Activated CD8-positive, alpha-beta memory T cell treated with anti-CD3 and anti-CD28 coated beads, Interleukin-2, amount 50 U/mL, for 4 hours (primary cell): ENCODE measurements at regions not wholly inside any gene's neighbourhood (a gene's known extent, or its start where the extent isn't known, plus 50 kb on each side); places are given as distances from the start of the nearest gene placed in this dataset.
"Not testable (repeated sequence)": the region's sequence is repeated elsewhere in the genome, so short reads cannot be mapped to it uniquely, and the experiment has no call there.

ENCODE experiments used
- DNase-seq: peaks from one replicate; pipeline ENCODE4 v3.0.0-alpha.2; 2020

GRCh38 chr9:108803428-108804065 is 52.2 kb downstream of the ACTL7B start:
- DNase-seq, result no peak

- DNase-seq, result no peak
These were observed 52.8 kb downstream of the ACTL7B start for GRCh38 chr9:108802967-108803366.

GRCh38 chr9:108801949-108802348 is 53.8 kb downstream of the ACTL7B start:
- DNase-seq, result no peak

- no peak for DNase-seq
These were observed 55.1 kb downstream of the ACTL7B start for GRCh38 chr9:108800632-108801099.

GRCh38 chr9:108793573-108793972 is 62.2 kb downstream of the ACTL7B start:
- no peak for DNase-seq

GRCh38 chr9:108789742-108790141 is 66.0 kb downstream of the ACTL7B start:
- no peak for DNase-seq

- DNase-seq, result no peak
These were observed 68.1 kb downstream of the ACTL7B start for GRCh38 chr9:108787690-108788048.

- DNase-seq, result no peak
These were observed 68.7 kb downstream of the ACTL7B start for GRCh38 chr9:108786901-108787689.

- DNase-seq, result no peak
These were observed 69.5 kb downstream of the ACTL7B start for GRCh38 chr9:108786322-108786721.

- DNase-seq, result no peak
These were observed 70.8 kb downstream of the ACTL7B start for GRCh38 chr9:108784998-108785397.

GRCh38 chr9:108783731-108784495 is 71.9 kb downstream of the ACTL7B start:
- DNase-seq, result no peak

GRCh38 chr9:108783326-108783725 is 72.5 kb downstream of the ACTL7B start:
- DNase-seq, result no peak

- no peak for DNase-seq
These were observed 74.6 kb downstream of the ACTL7B start for GRCh38 chr9:108780942-108781734.

- no peak for DNase-seq
These were observed 76.0 kb downstream of the ACTL7B start for GRCh38 chr9:108779551-108780325.

GRCh38 chr9:108776920-108777639 is 78.7 kb downstream of the ACTL7B start:
- DNase-seq, result no peak

- DNase-seq, result no peak
These were observed 79.9 kb downstream of the ACTL7B start for GRCh38 chr9:108775901-108776306.

GRCh38 chr9:108774088-108774487 is 81.7 kb downstream of the ACTL7B start:
- DNase-seq, result not testable (repeated sequence)

- no peak for DNase-seq
These were observed 83.4 kb downstream of the ACTL7B start for GRCh38 chr9:108772301-108772894.

- DNase-seq, result no peak
These were observed 87.0 kb downstream of the ACTL7B start for GRCh38 chr9:108768744-108769143.

GRCh38 chr9:108766626-108767161 is 89.1 kb downstream of the ACTL7B start:
- no peak for DNase-seq

- no peak for DNase-seq
These were observed 90.5 kb downstream of the ACTL7B start for GRCh38 chr9:108765265-108765664.
